ENCODE measurements at regions not wholly inside any gene's neighbourhood (a gene's known extent, or its start where the extent isn't known, plus 50 kb on each side); places are given as distances from the start of the nearest gene placed in this dataset.
"Not testable (repeated sequence)": the region's sequence is repeated elsewhere in the genome, so short reads cannot be mapped to it uniquely, and the experiment has no call there.

DNA sequence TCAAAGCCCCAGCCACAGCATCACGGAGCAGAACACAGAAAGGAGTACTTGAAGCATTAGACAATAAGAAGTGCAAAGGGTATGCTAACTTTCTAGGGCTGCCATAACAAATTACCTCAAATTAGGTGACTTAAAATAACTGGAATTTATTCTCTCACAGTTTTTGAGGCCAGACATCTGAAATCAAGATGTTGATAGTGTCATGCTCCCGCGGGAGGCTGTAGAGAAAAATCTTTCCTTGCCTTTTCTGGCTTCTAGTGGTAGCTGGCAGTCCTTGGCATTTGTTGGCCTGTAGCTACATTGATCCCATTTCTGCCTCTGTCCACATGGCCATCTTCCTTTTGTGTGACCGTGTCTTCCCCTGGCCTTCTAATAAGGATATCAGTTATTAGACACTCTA, 51.9 kb upstream of the SPDL1 start:
- 90 to 94% methylated on average over 3 of the region's 4 CpGs for whole genome bisulfite sequencing, 2 experiments (ENCODE audit: insufficient coverage in 2 of 2)
- Histone ChIP-seq H3K4me1 (ENCODE audit: control insufficient read depth, insufficient read depth, low read length, poor library complexity, severe bottlenecking) (peaks cover 11% of the 10 kb centered on the region), H3K9me3 (ENCODE audit: control insufficient read depth, low read length) (no peaks in the 10 kb centered on the region), H3K36me3 (ENCODE audit: control insufficient read depth, insufficient read depth, low read length) (no peaks in the 10 kb centered on the region), H3K4me3 (ENCODE audit: extremely low read depth, insufficient read depth, low read length, poor library complexity, severe bottlenecking) (no peak overlapping the region), H3K27ac (ENCODE audit: low read depth, low read length, severe bottlenecking) (no peak overlapping the region)

- Histone ChIP-seq H3K4me3 (ENCODE audit: extremely low read depth, insufficient read depth, low read length, poor library complexity, severe bottlenecking) (no peak overlapping the region), H3K36me3 (ENCODE audit: control insufficient read depth, insufficient read depth, low read length) (no peaks in the 10 kb centered on the region), H3K27ac (ENCODE audit: low read depth, low read length, severe bottlenecking) (no peak overlapping the region), H3K9me3 (ENCODE audit: control insufficient read depth, low read length) (no peaks in the 10 kb centered on the region), H3K4me1 (ENCODE audit: control insufficient read depth, insufficient read depth, low read length, poor library complexity, severe bottlenecking) (peaks cover 11% of the 10 kb centered on the region)
Measured at GRCh38 chr5:169527863-169528262, 55.7 kb upstream of the SPDL1 start.

DNA sequence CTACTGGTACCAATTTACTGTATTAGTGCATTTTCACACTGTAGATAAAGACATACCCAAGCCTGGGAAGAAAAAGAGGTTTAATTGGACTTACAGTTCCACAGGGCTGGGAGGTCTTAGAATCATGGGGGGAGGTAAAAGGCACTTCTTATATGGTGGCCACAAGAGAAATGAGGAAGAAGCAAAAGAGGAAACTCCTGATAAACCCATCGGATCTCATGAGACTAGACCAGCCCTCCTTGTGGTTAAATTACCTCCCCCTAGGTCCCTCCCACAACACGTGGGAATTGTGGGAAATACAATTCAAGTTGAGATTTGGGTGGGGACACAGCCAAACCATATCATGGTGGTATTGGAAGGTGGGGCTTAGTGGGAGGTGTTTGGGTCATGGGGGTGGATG, 56.5 kb upstream of the SPDL1 start:
- Histone ChIP-seq H3K36me3 (ENCODE audit: control insufficient read depth, insufficient read depth, low read length) (no peaks in the 10 kb centered on the region), H3K4me3 (ENCODE audit: extremely low read depth, insufficient read depth, low read length, poor library complexity, severe bottlenecking) (no peak overlapping the region), H3K9me3 (ENCODE audit: control insufficient read depth, low read length) (no peaks in the 10 kb centered on the region), H3K4me1 (ENCODE audit: control insufficient read depth, insufficient read depth, low read length, poor library complexity, severe bottlenecking) (peaks cover 11% of the 10 kb centered on the region), H3K27ac (ENCODE audit: low read depth, low read length, severe bottlenecking) (no peak overlapping the region)
- WGBS, 2 experiments (ENCODE audit: insufficient coverage in 2 of 2): no CpG with 5 or more reads among the region's 2 CpGs

DNA sequence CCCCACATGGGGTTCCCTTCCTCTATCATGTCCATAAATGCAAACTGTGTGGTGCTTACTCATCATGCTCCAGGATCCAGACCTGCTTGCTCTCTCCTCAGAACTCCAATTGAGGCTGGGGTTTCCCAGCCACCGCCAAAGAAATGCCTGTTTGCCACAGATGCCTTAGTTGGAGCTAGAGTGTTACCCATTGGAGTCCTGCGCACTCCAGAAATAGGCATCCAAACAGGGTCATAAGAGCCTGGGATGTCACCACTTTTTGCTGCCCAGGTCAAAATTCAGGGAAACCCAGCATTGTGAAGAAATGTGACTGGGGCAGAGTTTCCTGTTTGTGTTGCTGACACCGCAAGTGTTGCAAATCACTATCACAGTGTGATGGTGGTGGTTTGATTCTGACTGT, 60.7 kb upstream of the SPDL1 start:
- Histone ChIP-seq H3K36me3 (ENCODE audit: control insufficient read depth, insufficient read depth, low read length) (no peaks in the 10 kb centered on the region), H3K4me1 (ENCODE audit: control insufficient read depth, insufficient read depth, low read length, poor library complexity, severe bottlenecking) (no peaks in the 10 kb centered on the region), H3K4me3 (ENCODE audit: extremely low read depth, insufficient read depth, low read length, poor library complexity, severe bottlenecking) (no peak overlapping the region), H3K9me3 (ENCODE audit: control insufficient read depth, low read length) (no peaks in the 10 kb centered on the region), H3K27ac (ENCODE audit: low read depth, low read length, severe bottlenecking) (no peak overlapping the region)
- WGBS, 2 experiments (ENCODE audit: insufficient coverage in 2 of 2): 94 to 100% methylated on average over 1 to 2 of the region's 3 CpGs

DNA sequence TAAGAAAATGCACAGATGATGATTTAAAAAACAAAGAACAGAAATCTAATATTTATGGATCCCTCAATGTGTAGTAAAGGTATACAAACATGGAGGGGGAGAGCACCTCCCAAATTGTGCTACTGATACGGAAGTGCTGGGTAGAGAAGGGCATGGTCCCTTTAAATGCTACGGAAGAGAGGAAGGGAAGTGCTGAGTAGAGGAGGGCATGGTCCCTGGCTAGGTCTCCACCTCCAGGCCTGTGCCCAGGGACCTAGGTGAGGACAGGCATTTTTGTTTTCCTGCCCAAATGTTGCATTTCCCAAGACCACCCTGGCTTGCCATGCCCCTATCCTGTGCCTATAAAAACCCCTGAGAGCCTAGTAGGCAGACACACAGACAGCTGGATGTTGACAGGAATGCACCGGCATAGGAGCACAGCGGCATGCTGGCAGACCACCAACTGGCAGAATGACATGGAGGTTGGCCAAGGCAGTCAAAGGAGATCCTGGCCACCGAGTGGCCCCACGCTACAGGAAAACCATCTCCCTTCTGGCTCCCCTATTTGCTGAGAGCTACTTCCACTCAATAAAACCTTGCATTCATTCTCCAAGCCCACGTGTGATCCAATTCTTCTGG, 62.1 kb upstream of the SPDL1 start:
- Histone ChIP-seq H3K4me1 (ENCODE audit: control insufficient read depth, insufficient read depth, low read length, poor library complexity, severe bottlenecking) (no peaks in the 10 kb centered on the region), H3K36me3 (ENCODE audit: control insufficient read depth, insufficient read depth, low read length) (no peaks in the 10 kb centered on the region), H3K9me3 (ENCODE audit: control insufficient read depth, low read length) (no peaks in the 10 kb centered on the region), H3K27ac (ENCODE audit: low read depth, low read length, severe bottlenecking) (no peak overlapping the region), H3K4me3 (ENCODE audit: extremely low read depth, insufficient read depth, low read length, poor library complexity, severe bottlenecking) (no peak overlapping the region)
- WGBS, 2 experiments (ENCODE audit: insufficient coverage in 2 of 2): 89 to 90% methylated on average over 7 of the region's 7 CpGs

- H3K4me1 ChIP-seq (ENCODE audit: control insufficient read depth, insufficient read depth, low read length, poor library complexity, severe bottlenecking): no peaks in the 10 kb centered on the region
- H3K36me3 ChIP-seq (ENCODE audit: control insufficient read depth, insufficient read depth, low read length): no peaks in the 10 kb centered on the region
- H3K27ac ChIP-seq (ENCODE audit: low read depth, low read length, severe bottlenecking): no peak overlapping the region
- no peaks in the 10 kb centered on the region for H3K9me3 ChIP-seq (ENCODE audit: control insufficient read depth, low read length)
- H3K4me3 ChIP-seq (ENCODE audit: extremely low read depth, insufficient read depth, low read length, poor library complexity, severe bottlenecking): no peak overlapping the region
Measured at GRCh38 chr5:169519358-169519757, 64.2 kb upstream of the SPDL1 start.

DNA sequence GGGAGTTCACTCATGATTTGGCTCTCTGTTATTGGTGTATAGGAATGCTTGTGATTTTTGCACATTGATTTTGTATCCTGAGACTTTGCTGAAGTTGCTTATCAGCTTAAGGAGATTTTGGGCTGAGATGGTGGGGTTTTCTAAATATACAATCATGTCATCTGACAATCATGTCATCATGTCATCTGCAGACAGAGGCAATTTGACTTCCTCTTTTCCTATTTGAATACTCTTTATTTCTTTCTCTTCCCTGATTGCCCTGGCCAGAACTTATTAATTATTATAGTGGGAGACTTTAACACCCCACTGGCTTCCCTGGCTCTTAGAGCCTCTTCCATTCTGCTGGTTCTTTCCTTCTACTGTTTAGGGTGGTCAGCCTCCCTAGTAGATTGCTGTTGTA, 64.8 kb upstream of the SPDL1 start:
- H3K27ac ChIP-seq (ENCODE audit: low read depth, low read length, severe bottlenecking); H3K4me3 ChIP-seq (ENCODE audit: extremely low read depth, insufficient read depth, low read length, poor library complexity, severe bottlenecking): not testable (repeated sequence)

GRCh38 chr5:169512385-169512784, 71.2 kb upstream of the SPDL1 start:
- WGBS, 2 experiments (ENCODE audit: insufficient coverage in 2 of 2): 75 to 83% methylated on average over 1 to 2 of the region's 4 CpGs
- no peak overlapping the region for H3K27ac ChIP-seq (ENCODE audit: low read depth, low read length, severe bottlenecking)

More for the DNA sequence above, 64.8 kb upstream of the SPDL1 start:
- not testable (repeated sequence) for H3K36me3 ChIP-seq (ENCODE audit: control insufficient read depth, insufficient read depth, low read length); H3K9me3 ChIP-seq (ENCODE audit: control insufficient read depth, low read length); H3K4me1 ChIP-seq (ENCODE audit: control insufficient read depth, insufficient read depth, low read length, poor library complexity, severe bottlenecking)

DNA sequence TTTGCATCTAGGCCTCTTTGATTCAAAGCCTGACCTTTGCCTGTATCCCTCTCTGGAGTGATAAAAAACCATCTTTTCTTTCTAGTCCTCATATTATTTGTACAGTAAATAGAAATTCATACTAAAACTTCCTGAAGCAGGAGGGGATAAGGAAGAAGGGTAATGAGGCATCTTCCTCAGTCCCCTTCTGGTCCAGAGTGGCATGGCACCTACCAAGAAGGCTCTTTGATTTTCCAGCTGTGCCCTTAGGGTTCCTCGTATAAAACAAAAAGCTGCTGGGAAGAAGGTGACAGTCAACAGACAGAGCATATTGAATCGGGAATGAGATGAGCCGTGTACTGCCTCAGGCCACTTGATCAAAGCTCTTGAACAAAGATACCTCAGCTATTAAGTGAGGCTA, 71.9 kb upstream of the SPDL1 start:
- WGBS, 2 experiments (ENCODE audit: insufficient coverage in 2 of 2): 71 to 82% methylated on average over 3 of the region's 3 CpGs
- Histone ChIP-seq H3K36me3 (ENCODE audit: control insufficient read depth, insufficient read depth, low read length) (no peaks in the 10 kb centered on the region), H3K27ac (ENCODE audit: low read depth, low read length, severe bottlenecking) (no peak overlapping the region), H3K4me3 (ENCODE audit: extremely low read depth, insufficient read depth, low read length, poor library complexity, severe bottlenecking) (no peak overlapping the region), H3K4me1 (ENCODE audit: control insufficient read depth, insufficient read depth, low read length, poor library complexity, severe bottlenecking) (no peaks in the 10 kb centered on the region), H3K9me3 (ENCODE audit: control insufficient read depth, low read length) (no peaks in the 10 kb centered on the region)

More at GRCh38 chr5:169512385-169512784, 71.2 kb upstream of the SPDL1 start:
- Histone ChIP-seq H3K36me3 (ENCODE audit: control insufficient read depth, insufficient read depth, low read length) (no peaks in the 10 kb centered on the region), H3K9me3 (ENCODE audit: control insufficient read depth, low read length) (no peaks in the 10 kb centered on the region), H3K4me1 (ENCODE audit: control insufficient read depth, insufficient read depth, low read length, poor library complexity, severe bottlenecking) (no peaks in the 10 kb centered on the region), H3K4me3 (ENCODE audit: extremely low read depth, insufficient read depth, low read length, poor library complexity, severe bottlenecking) (no peak overlapping the region)

- Histone ChIP-seq H3K4me1 (ENCODE audit: control insufficient read depth, insufficient read depth, low read length, poor library complexity, severe bottlenecking) (peaks cover 9% of the 10 kb centered on the region), H3K27ac (ENCODE audit: low read depth, low read length, severe bottlenecking) (no peak overlapping the region), H3K36me3 (ENCODE audit: control insufficient read depth, insufficient read depth, low read length) (no peaks in the 10 kb centered on the region), H3K4me3 (ENCODE audit: extremely low read depth, insufficient read depth, low read length, poor library complexity, severe bottlenecking) (no peak overlapping the region), H3K9me3 (ENCODE audit: control insufficient read depth, low read length) (no peaks in the 10 kb centered on the region)
- WGBS, 2 experiments (ENCODE audit: insufficient coverage in 2 of 2): 88% methylated on average over 1 of the region's 1 CpG; no CpG with 5 or more reads in 1 of the 2 experiments
Measured at GRCh38 chr5:169507051-169507450, 76.5 kb upstream of the SPDL1 start.

GRCh38 chr5:169503886-169504285, 79.7 kb upstream of the SPDL1 start:
- peaks cover 9% of the 10 kb centered on the region for H3K4me1 ChIP-seq (ENCODE audit: control insufficient read depth, insufficient read depth, low read length, poor library complexity, severe bottlenecking)
- WGBS, 2 experiments (ENCODE audit: insufficient coverage in 2 of 2): no CpG with 5 or more reads among the region's 5 CpGs

More at GRCh38 chr5:169503886-169504285, 79.7 kb upstream of the SPDL1 start:
- H3K4me3 ChIP-seq (ENCODE audit: extremely low read depth, insufficient read depth, low read length, poor library complexity, severe bottlenecking): no peak overlapping the region
- H3K27ac ChIP-seq (ENCODE audit: low read depth, low read length, severe bottlenecking): peak overlapping the region; percentile 19
- no peaks in the 10 kb centered on the region for H3K9me3 ChIP-seq (ENCODE audit: control insufficient read depth, low read length)
- H3K36me3 ChIP-seq (ENCODE audit: control insufficient read depth, insufficient read depth, low read length): no peaks in the 10 kb centered on the region

All from mesodermal cell (in vitro differentiated cells).